ENCODE measurements at regions not wholly inside any gene's neighbourhood (a gene's known extent, or its start where the extent isn't known, plus 50 kb on each side); places are given as distances from the start of the nearest gene placed in this dataset.

DNA sequence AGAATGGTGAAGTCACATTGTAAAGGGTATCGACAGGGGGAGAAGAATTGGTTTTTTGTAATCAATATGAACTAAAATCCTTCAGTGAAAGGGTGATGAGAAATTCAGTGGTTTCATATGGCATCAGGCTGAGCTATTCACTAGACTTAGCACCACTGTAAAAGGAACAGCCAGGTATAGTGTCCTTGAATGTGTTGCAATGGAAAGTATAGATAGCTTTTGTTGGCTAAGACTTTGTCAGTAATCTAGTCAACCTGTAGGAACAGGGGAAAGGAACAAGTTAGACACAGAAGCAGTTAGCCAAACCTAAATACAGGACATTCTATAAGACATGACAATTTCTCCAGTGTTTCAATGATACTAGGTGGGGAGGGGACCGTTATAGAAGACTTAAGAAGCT is 172.6 kb upstream of the MOCS1 start:
- POLR2A ChIA-PET (ENCODE audit: unreplicated experiment): no interaction called here
- Histone ChIP-seq H3K4me3 (ENCODE audit: insufficient read depth, low read depth, low read length) (no peak overlapping the region), H3K36me3 (ENCODE audit: control insufficient read depth, insufficient read depth, low read length) (no peaks in the 10 kb centered on the region), H2BK5ac (ENCODE audit: low read depth, low read length, poor library complexity, severe bottlenecking) (no peak overlapping the region), H2BK15ac (ENCODE audit: low read depth, low read length) (no peak overlapping the region), H3K4me2 (ENCODE audit: low read depth, low read length) (no peak overlapping the region), H4K91ac (ENCODE audit: insufficient read depth, low read depth, low read length) (no peak overlapping the region), H3K9me1 (ENCODE audit: insufficient read depth, low read length) (no peaks in the 10 kb centered on the region), H3K27me3 (ENCODE audit: control insufficient read depth, insufficient read depth, low read length) (no peaks in the 10 kb centered on the region), H3K79me1 (ENCODE audit: low read depth in 1 of 2, low read length in 2 of 2) (no peaks in the 10 kb centered on the region), H3K23ac (ENCODE audit: low read depth, low read length) (no peak overlapping the region), H3K56ac (ENCODE audit: extremely low read depth, insufficient read depth, low read length) (no peak overlapping the region), H2AFZ (replicated peaks; ENCODE audit: low read length, poor library complexity) (no peak overlapping the region), H4K8ac (ENCODE audit: low read depth in 2 of 2, low read length in 2 of 2) (no peak overlapping the region), H3K18ac (ENCODE audit: low read depth, low read length) (no peak overlapping the region), H2BK20ac (ENCODE audit: low read depth, low read length) (no peak overlapping the region), H3K27ac (ENCODE audit: insufficient read depth, low read length) (no peak overlapping the region), H3K14ac (replicated peaks; ENCODE audit: low read depth, low read length) (no peak overlapping the region), H3K9ac (ENCODE audit: low read depth, low read length) (no peak overlapping the region), H2BK120ac (ENCODE audit: low read depth, low read length) (no peak overlapping the region), H3K4ac (ENCODE audit: low read depth, low read length) (no peak overlapping the region), H2AK5ac (ENCODE audit: low read depth, low read length) (no peak overlapping the region), H4K20me1 (ENCODE audit: insufficient read depth, low read length) (no peaks in the 10 kb centered on the region), H3K4me1 (ENCODE audit: control insufficient read depth, insufficient read depth, low read length) (no peaks in the 10 kb centered on the region), H4K5ac (ENCODE audit: low read depth, low read length) (no peak overlapping the region), H2AK9ac (replicated peaks; ENCODE audit: low read depth, low read length, poor library complexity) (no peak overlapping the region), H3K9me3 (ENCODE audit: control insufficient read depth, insufficient read depth, low read length) (no peaks in the 10 kb centered on the region)
- DNase-seq (no peak), ATAC-seq (ENCODE audit: low read depth) (no peak)
- in situ Hi-C loops (cut with MboI; ENCODE audit: low sequenced_read_pairs): no loop called here
- intact Hi-C loops (cut with micrococcal nuclease): no loop called here
- WGBS, 2 experiments (ENCODE audit: extremely low coverage in 2 of 2, insufficient read length in 1 of 2): 0% methylated on average over 1 of the region's 2 CpGs; no CpG with 5 or more reads in 1 of the 2 experiments
- BruUV-seq (replicated peaks): no TSS peak
- dilution Hi-C loops (cut with HindIII; ENCODE audit: low sequenced_read_pairs, unreplicated experiment): no loop called here
- CTCF ChIA-PET: no interaction called here
- TF ChIP-seq RCOR1 (IDR thresholded peaks at IDR 0.05; ENCODE audit: insufficient replicate concordance, low read length) (no peak), CHD1 (IDR thresholded peaks at IDR 0.05; ENCODE audit: low read depth, low read length) (no peak), POLR2A (IDR thresholded peaks at IDR 0.05; ENCODE audit: low read depth, low read length) (no peak)

Measured in IMR-90 (cell line).